K562 (cell line): ENCODE measurements at regions not wholly inside any gene's neighbourhood (a gene's known extent, or its start where the extent isn't known, plus 50 kb on each side); places are given as distances from the start of the nearest gene placed in this dataset.

ENCODE experiments used
- GABPA ChIP-seq: fragments of 200-800 bp; sonication (Bioruptor generic); conservative IDR thresholded peaks from 2 replicates; pipeline ENCODE4 v1.6.1; 2016; ENCODE audit warnings: low read depth, missing genetic modification characterization, missing compliant biosample characterization
- ZFX ChIP-seq: sonication (generic); formaldehyde crosslinking; IDR thresholded peaks from 2 replicates; pipeline ENCODE4 v1.8.0; 2022; ENCODE audit warnings: mild to moderate bottlenecking, missing genetic modification reagents, moderate library complexity
- TF ChIP-seq, protein P1 (sequence below): fragments of 250-450 bp; sonication (Bioruptor Pico); IDR thresholded peaks from 2 replicates; pipeline ENCODE4 v1.4.0; 2020
- TF ChIP-seq, protein P2 (sequence below): sonication (generic); formaldehyde crosslinking; IDR thresholded peaks from 2 replicates; pipeline ENCODE4 v1.8.1; 2023; ENCODE audit warnings: mild to moderate bottlenecking, missing genetic modification reagents
- TF ChIP-seq, protein P3 (sequence below): fragments of 450-650 bp; IDR thresholded peaks from 2 replicates; pipeline ENCODE4 v1.6.1; 2016; ENCODE audit warnings: low read depth
- TF ChIP-seq, protein P4 (sequence below): fragments of 250-450 bp; sonication (Bioruptor Pico); IDR thresholded peaks from 2 replicates; pipeline ENCODE4 v1.5.0; 2021; ENCODE audit warnings: mild to moderate bottlenecking, moderate library complexity

DNA sequence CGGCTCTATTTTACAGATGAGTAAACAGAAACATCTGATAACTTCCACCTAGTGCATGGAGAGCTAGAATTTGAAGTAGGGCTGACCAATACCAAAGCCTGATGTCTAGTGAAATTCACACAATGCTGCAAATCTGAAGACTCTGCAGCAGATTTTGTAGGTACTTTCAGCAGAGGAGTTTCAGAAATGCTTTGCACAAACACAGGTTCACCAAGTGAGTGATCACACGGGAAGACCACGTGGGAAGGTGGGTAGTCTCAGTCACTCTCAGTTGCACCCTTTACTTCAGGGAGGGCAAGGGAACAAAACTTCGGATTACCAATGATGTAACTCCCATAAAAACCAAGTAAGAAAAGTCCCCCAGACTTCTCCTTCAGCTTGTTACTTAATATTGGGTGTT is 63.3 kb upstream of the DAAM1 start (continued):
- TF ChIP-seq, protein P1, sequence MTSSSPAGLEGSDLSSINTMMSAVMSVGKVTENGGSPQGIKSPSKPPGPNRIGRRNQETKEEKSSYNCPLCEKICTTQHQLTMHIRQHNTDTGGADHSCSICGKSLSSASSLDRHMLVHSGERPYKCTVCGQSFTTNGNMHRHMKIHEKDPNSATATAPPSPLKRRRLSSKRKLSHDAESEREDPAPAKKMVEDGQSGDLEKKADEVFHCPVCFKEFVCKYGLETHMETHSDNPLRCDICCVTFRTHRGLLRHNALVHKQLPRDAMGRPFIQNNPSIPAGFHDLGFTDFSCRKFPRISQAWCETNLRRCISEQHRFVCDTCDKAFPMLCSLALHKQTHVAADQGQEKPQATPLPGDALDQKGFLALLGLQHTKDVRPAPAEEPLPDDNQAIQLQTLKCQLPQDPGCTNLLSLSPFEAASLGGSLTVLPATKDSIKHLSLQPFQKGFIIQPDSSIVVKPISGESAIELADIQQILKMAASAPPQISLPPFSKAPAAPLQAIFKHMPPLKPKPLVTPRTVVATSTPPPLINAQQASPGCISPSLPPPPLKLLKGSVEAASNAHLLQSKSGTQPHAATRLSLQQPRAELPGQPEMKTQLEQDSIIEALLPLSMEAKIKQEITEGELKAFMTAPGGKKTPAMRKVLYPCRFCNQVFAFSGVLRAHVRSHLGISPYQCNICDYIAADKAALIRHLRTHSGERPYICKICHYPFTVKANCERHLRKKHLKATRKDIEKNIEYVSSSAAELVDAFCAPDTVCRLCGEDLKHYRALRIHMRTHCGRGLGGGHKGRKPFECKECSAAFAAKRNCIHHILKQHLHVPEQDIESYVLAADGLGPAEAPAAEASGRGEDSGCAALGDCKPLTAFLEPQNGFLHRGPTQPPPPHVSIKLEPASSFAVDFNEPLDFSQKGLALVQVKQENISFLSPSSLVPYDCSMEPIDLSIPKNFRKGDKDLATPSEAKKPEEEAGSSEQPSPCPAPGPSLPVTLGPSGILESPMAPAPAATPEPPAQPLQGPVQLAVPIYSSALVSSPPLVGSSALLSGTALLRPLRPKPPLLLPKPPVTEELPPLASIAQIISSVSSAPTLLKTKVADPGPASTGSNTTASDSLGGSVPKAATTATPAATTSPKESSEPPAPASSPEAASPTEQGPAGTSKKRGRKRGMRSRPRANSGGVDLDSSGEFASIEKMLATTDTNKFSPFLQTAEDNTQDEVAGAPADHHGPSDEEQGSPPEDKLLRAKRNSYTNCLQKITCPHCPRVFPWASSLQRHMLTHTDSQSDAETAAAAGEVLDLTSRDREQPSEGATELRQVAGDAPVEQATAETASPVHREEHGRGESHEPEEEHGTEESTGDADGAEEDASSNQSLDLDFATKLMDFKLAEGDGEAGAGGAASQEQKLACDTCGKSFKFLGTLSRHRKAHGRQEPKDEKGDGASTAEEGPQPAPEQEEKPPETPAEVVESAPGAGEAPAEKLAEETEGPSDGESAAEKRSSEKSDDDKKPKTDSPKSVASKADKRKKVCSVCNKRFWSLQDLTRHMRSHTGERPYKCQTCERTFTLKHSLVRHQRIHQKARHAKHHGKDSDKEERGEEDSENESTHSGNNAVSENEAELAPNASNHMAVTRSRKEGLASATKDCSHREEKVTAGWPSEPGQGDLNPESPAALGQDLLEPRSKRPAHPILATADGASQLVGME (CRISPR knock-in tag): no peak
- TF ChIP-seq, protein P2, sequence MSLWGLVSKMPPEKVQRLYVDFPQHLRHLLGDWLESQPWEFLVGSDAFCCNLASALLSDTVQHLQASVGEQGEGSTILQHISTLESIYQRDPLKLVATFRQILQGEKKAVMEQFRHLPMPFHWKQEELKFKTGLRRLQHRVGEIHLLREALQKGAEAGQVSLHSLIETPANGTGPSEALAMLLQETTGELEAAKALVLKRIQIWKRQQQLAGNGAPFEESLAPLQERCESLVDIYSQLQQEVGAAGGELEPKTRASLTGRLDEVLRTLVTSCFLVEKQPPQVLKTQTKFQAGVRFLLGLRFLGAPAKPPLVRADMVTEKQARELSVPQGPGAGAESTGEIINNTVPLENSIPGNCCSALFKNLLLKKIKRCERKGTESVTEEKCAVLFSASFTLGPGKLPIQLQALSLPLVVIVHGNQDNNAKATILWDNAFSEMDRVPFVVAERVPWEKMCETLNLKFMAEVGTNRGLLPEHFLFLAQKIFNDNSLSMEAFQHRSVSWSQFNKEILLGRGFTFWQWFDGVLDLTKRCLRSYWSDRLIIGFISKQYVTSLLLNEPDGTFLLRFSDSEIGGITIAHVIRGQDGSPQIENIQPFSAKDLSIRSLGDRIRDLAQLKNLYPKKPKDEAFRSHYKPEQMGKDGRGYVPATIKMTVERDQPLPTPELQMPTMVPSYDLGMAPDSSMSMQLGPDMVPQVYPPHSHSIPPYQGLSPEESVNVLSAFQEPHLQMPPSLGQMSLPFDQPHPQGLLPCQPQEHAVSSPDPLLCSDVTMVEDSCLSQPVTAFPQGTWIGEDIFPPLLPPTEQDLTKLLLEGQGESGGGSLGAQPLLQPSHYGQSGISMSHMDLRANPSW: no peak
- TF ChIP-seq, protein P3, sequence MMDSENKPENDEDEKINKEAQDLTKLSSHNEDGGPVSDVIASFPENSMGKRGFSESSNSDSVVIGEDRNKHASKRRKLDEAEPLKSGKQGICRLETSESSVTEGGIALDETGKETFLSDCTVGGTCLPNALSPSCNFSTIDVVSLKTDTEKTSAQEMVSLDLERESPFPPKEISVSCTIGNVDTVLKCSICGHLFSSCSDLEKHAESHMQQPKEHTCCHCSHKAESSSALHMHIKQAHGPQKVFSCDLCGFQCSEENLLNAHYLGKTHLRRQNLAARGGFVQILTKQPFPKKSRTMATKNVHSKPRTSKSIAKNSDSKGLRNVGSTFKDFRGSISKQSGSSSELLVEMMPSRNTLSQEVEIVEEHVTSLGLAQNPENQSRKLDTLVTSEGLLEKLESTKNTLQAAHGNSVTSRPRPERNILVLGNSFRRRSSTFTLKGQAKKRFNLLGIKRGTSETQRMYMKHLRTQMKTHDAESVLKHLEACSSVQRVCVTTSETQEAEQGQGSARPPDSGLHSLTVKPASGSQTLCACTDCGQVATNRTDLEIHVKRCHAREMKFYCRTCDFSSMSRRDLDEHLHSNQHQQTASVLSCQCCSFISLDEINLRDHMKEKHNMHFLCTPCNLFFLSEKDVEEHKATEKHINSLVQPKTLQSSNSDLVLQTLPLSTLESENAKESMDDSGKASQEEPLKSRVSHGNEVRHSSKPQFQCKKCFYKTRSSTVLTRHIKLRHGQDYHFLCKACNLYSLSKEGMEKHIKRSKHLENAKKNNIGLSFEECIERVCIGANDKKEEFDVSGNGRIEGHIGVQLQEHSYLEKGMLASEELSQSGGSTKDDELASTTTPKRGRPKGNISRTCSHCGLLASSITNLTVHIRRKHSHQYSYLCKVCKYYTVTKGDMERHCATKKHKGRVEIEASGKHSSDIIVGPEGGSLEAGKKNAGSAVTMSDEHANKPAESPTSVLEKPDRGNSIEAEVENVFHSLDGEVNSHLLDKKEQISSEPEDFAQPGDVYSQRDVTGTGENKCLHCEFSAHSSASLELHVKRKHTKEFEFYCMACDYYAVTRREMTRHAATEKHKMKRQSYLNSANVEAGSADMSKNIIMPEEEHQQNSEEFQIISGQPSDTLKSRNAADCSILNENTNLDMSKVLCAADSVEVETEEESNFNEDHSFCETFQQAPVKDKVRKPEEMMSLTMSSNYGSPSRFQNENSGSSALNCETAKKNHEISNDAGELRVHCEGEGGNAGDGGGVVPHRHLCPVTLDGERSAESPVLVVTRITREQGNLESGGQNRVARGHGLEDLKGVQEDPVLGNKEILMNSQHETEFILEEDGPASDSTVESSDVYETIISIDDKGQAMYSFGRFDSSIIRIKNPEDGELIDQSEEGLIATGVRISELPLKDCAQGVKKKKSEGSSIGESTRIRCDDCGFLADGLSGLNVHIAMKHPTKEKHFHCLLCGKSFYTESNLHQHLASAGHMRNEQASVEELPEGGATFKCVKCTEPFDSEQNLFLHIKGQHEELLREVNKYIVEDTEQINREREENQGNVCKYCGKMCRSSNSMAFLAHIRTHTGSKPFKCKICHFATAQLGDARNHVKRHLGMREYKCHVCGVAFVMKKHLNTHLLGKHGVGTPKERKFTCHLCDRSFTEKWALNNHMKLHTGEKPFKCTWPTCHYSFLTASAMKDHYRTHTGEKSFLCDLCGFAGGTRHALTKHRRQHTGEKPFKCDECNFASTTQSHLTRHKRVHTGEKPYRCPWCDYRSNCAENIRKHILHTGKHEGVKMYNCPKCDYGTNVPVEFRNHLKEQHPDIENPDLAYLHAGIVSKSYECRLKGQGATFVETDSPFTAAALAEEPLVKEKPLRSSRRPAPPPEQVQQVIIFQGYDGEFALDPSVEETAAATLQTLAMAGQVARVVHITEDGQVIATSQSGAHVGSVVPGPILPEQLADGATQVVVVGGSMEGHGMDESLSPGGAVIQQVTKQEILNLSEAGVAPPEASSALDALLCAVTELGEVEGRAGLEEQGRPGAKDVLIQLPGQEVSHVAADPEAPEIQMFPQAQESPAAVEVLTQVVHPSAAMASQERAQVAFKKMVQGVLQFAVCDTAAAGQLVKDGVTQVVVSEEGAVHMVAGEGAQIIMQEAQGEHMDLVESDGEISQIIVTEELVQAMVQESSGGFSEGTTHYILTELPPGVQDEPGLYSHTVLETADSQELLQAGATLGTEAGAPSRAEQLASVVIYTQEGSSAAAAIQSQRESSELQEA: no peak
- TF ChIP-seq ZFX (CRISPR knock-in tag) (no peak), GABPA (tag) (no peak)
- TF ChIP-seq, protein P4, sequence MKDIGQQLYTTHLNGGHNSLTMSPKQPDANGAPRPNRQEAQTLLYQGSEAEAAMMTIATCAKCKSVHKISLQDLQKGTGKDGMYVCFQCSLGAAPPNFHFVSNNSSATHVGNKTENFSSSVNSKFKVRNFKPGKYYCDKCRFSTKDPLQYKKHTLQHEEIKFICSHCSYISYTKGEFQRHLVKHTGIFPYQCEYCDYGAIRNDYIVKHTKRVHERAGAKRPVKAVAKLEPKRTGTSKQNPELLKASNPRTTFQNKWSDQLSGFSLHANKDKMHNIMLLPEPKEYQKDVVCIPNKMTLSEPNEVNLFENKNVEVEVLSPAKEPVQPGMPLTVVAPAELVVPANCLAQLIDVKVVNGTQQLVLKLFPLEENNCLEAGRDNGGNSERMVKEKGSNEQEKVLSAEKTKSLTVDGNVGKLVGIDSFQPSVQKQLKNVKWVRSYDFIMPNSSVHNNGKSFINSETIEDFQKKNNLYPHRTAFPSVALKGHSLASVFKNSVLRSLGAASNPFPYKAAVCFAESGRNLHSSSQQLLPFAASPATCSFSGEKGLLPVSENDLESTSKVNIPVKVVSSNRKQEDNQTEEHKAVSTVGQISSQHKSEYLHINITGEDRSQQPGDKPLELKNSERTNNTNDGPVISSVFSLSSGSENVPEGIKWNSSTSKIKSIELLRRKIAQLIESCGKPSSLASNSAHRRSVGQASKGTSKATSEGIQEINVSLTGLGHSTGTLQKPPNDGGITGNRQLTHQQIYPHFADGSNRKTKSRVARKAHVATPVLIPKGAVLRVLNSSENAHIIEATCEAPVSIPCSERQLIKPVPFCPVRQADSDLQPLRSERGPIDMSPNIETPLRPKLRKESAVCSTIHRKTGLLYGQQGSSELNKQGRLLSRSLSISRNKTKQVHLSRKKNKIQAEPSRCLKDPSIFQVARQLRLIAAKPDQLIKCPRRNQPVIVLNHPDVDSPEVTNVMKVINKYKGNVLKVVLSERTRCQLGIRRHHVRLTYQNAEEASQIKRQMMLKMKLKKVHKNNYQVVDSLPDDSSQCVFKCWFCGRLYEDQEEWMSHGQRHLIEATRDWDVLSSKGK (CRISPR knock-in tag): no peak
